ENCODE measurements at regions not wholly inside any gene's neighbourhood (a gene's known extent, or its start where the extent isn't known, plus 50 kb on each side); places are given as distances from the start of the nearest gene placed in this dataset.

DNA sequence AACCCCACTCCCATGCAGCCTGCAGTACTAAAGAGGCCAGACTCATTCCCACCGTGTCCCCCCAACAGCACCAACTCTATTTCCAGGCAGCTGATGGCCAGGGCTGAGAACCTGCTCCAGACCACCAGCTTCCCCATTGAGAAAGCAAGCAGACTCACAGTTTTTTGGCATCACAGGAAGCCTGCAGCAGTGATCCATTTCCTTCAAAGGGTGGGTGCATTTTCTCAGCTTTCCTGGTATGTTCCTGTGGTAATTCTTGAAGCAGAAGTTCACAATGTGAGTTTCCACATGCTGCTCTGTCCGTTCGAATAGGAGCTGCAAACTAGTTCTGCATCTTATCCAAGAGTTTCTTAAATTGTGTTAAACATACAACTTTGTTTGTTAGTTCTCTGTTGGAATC, 1249.6 kb upstream of the FAM98A start:
- ChIA-PET CTCF (no interaction called here), POLR2A (no interaction called here)
- no peak overlapping the region for H3K4me3 ChIP-seq (ENCODE audit: low read depth, low read length)
- no peaks in the 10 kb centered on the region for H3K36me3 ChIP-seq (ENCODE audit: control insufficient read depth in 2 of 2, insufficient read depth in 1 of 2, low read length in 2 of 2)
- TF ChIP-seq ZNF571 (tag by site-specific recombination; IDR thresholded peaks at IDR 0.05): no peak
- TF ChIP-seq ZNF302 (tag by site-specific recombination; IDR thresholded peaks at IDR 0.05; ENCODE audit: low read depth): no peak
- TF ChIP-seq ZNF2 (tag by site-specific recombination; IDR thresholded peaks at IDR 0.05): no peak
- TF ChIP-seq ZNF48 (tag by site-specific recombination; IDR thresholded peaks at IDR 0.05): no peak
- TF ChIP-seq ZNF580 (tag by site-specific recombination; IDR thresholded peaks at IDR 0.05): no peak
- no peak for TF ChIP-seq ZBTB44 (tag by site-specific recombination; IDR thresholded peaks at IDR 0.05)
- no peak for TF ChIP-seq ZNF211 (tag by site-specific recombination; IDR thresholded peaks at IDR 0.05; ENCODE audit: low read depth)
- no peak for TF ChIP-seq ZNF175 (tag by site-specific recombination; IDR thresholded peaks at IDR 0.05)
- no peak for TF ChIP-seq ZNF548 (tag by site-specific recombination; IDR thresholded peaks at IDR 0.05)
- TF ChIP-seq, protein P1, sequence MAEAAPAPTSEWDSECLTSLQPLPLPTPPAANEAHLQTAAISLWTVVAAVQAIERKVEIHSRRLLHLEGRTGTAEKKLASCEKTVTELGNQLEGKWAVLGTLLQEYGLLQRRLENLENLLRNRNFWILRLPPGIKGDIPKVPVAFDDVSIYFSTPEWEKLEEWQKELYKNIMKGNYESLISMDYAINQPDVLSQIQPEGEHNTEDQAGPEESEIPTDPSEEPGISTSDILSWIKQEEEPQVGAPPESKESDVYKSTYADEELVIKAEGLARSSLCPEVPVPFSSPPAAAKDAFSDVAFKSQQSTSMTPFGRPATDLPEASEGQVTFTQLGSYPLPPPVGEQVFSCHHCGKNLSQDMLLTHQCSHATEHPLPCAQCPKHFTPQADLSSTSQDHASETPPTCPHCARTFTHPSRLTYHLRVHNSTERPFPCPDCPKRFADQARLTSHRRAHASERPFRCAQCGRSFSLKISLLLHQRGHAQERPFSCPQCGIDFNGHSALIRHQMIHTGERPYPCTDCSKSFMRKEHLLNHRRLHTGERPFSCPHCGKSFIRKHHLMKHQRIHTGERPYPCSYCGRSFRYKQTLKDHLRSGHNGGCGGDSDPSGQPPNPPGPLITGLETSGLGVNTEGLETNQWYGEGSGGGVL (tag by site-specific recombination; IDR thresholded peaks at IDR 0.05): no peak
- TF ChIP-seq ZBTB11 (tag by site-specific recombination; conservative IDR thresholded peaks at IDR 0.05; ENCODE audit: low read depth): no peak
- TF ChIP-seq ZNF26 (tag by site-specific recombination; IDR thresholded peaks at IDR 0.05): no peak
- TF ChIP-seq, protein P2, sequence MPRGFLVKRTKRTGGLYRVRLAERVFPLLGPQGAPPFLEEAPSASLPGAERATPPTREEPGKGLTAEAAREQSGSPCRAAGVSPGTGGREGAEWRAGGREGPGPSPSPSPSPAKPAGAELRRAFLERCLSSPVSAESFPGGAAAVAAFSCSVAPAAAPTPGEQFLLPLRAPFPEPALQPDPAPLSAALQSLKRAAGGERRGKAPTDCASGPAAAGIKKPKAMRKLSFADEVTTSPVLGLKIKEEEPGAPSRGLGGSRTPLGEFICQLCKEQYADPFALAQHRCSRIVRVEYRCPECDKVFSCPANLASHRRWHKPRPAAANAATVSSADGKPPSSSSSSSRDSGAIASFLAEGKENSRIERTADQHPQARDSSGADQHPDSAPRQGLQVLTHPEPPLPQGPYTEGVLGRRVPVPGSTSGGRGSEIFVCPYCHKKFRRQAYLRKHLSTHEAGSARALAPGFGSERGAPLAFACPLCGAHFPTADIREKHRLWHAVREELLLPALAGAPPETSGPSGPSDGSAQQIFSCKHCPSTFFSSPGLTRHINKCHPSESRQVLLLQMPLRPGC (tag by site-specific recombination; IDR thresholded peaks at IDR 0.05): no peak
- TF ChIP-seq GLIS2 (tag by site-specific recombination; IDR thresholded peaks at IDR 0.05): no peak
- TF ChIP-seq KLF7 (tag by site-specific recombination; IDR thresholded peaks at IDR 0.05; ENCODE audit: borderline replicate concordance): no peak
- H3K9me3 ChIP-seq (ENCODE audit: control insufficient read depth, insufficient read depth, low read depth, low read length): no peaks in the 10 kb centered on the region
- H3K27ac ChIP-seq (ENCODE audit: extremely low read depth, low read depth, low read length): no peak overlapping the region
- no peaks in the 10 kb centered on the region for H3K4me1 ChIP-seq (ENCODE audit: control insufficient read depth, insufficient read depth, low read length)

GRCh38 chr2:34848132-34848531, 1249.0 kb upstream of the FAM98A start:
- no peak overlapping the region for H3K4me3 ChIP-seq (ENCODE audit: low read depth, low read length)
- ChIA-PET CTCF (no interaction called here), POLR2A (no interaction called here)
- no peak for TF ChIP-seq ZBTB7A (tag by site-specific recombination; IDR thresholded peaks at IDR 0.05; ENCODE audit: low read depth)
- TF ChIP-seq ZNF239 (tag by site-specific recombination; IDR thresholded peaks at IDR 0.05): no peak
- H3K36me3 ChIP-seq (ENCODE audit: control insufficient read depth in 2 of 2, insufficient read depth in 1 of 2, low read length in 2 of 2): no peaks in the 10 kb centered on the region
- H3K27ac ChIP-seq (ENCODE audit: extremely low read depth, low read depth, low read length): no peak overlapping the region
- no peaks in the 10 kb centered on the region for H3K4me1 ChIP-seq (ENCODE audit: control insufficient read depth, insufficient read depth, low read length)
- no peaks in the 10 kb centered on the region for H3K9me3 ChIP-seq (ENCODE audit: control insufficient read depth, insufficient read depth, low read depth, low read length)

Data from HEK293 (cell line).